Natural killer cell (primary cell): ENCODE measurements at regions not wholly inside any gene's neighbourhood (a gene's known extent, or its start where the extent isn't known, plus 50 kb on each side); places are given as distances from the start of the nearest gene placed in this dataset.

Experiments used
- ATAC-seq, 3 donors: fragments of 150-1000 bp in 2 of 3; fragments of 200-7000 bp in 1 of 3; cut with Tn5 transposase; 1 replicate in 1 of 3; 2 replicates in 2 of 3; pipeline ENCODE4 v1.10.0; 2021; ENCODE audit warnings: mild to moderate bottlenecking in 2 of 3, moderate library complexity in 2 of 3
- DNase-seq, 2 donors: peaks; one replicate each; pipeline versions ENCODE4 v3.0.0 to v3.0.0-alpha.2; 2013 to 2021; ENCODE audit warnings: mixed read lengths in 1 of 2
- H3K27ac ChIP-seq: one replicate; pipeline ENCODE4 v1.5.1; 2013; ENCODE audit warnings: mild to moderate bottlenecking, low read length
- H3K27me3 ChIP-seq: one replicate; pipeline ENCODE4 v1.6.1; 2013; ENCODE audit warnings: low read length; ENCODE audit not compliant: control insufficient read depth, insufficient read depth
- H3K36me3 ChIP-seq: one replicate; pipeline ENCODE4 v1.6.1; 2013; ENCODE audit warnings: low read length; ENCODE audit not compliant: control insufficient read depth, insufficient read depth
- H3K4me1 ChIP-seq: one replicate; pipeline ENCODE4 v1.6.1; 2013; ENCODE audit warnings: low read length; ENCODE audit not compliant: control insufficient read depth, insufficient read depth
- H3K4me3 ChIP-seq: one replicate; pipeline ENCODE4 v1.5.1; 2013; ENCODE audit warnings: low read length
- H3K9me3 ChIP-seq: one replicate; pipeline ENCODE4 v1.6.1; 2013; ENCODE audit warnings: low read length; ENCODE audit not compliant: control insufficient read depth, insufficient read depth
- H3K27ac Mint-ChIP-seq, 2 donors: one replicate each; pipeline ENCODE4 v1.8.0; 2022; ENCODE audit warnings: mild to moderate bottlenecking in 2 of 2, mixed read lengths in 2 of 2, moderate library complexity in 1 of 2
- H3K27me3 Mint-ChIP-seq, 2 donors: one replicate each; pipeline ENCODE4 v1.8.0; 2022; ENCODE audit warnings: low read depth in 2 of 2, mixed read lengths in 2 of 2
- H3K36me3 Mint-ChIP-seq: one replicate; pipeline ENCODE4 v1.8.0; 2022; ENCODE audit warnings: mixed read lengths
- H3K4me1 Mint-ChIP-seq, 2 donors: one replicate each; pipeline ENCODE4 v1.8.0; 2022; ENCODE audit warnings: mixed read lengths in 2 of 2
- H3K4me3 Mint-ChIP-seq: one replicate; pipeline ENCODE4 v1.8.0; 2022; ENCODE audit warnings: mild to moderate bottlenecking, moderate library complexity, mixed read lengths
- H3K9me3 Mint-ChIP-seq, 2 donors: one replicate each; pipeline ENCODE4 v1.8.0; 2022; ENCODE audit warnings: mixed read lengths in 2 of 2
- WGBS: methylation state at CpG from one replicate; pipeline ENCODE4 v1.1.7; 2013; ENCODE audit warnings: missing lambda C conversion rate; ENCODE audit not compliant: insufficient coverage; 5-methylcytosine and 5-hydroxymethylcytosine counted together
- intact Hi-C: fragments of 100-400 bp; cut with micrococcal nuclease; formaldehyde crosslinking; loops from one replicate; pipeline ENCODE4 v1.14.2; 2022
- TF ChIP-seq, protein P1 (sequence below): fragments of 200-600 bp; IDR thresholded peaks from one replicate; pipeline ENCODE4 v1.8.0; 2022; ENCODE audit warnings: antibody characterized with exemption

DNA sequence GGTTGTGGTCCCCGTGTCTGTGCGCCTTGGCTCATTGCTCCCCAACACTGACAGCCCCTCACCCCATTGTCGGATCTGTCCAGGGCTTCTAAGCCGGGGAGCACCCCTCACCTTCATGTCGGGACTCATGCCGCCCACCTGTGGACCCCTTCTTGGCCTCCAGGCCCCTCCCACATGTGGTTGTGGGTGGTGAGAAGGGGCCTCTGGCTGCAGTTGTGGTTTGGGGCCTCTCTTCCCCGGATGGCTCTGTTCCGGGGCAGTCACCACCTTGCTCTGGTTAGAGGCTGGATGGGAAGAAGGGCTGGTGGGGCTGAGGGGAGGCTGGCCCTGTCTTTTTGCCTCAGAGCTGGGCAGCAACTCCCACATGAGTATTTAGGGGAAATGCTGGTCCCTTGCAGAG is 158.6 kb upstream of the C1orf174 start:
- no peak overlapping the region for H3K4me3 Mint-ChIP-seq
- H3K27ac Mint-ChIP-seq: no peak overlapping the region
- Histone ChIP-seq H3K27me3 (no peaks in the 10 kb centered on the region), H3K27ac (no peak overlapping the region), H3K9me3 (no peaks in the 10 kb centered on the region), H3K4me1 (no peaks in the 10 kb centered on the region), H3K36me3 (no peaks in the 10 kb centered on the region), H3K4me3 (no peak overlapping the region)
- no peaks in the 10 kb centered on the region for H3K36me3 Mint-ChIP-seq
- no peaks in the 10 kb centered on the region for H3K4me1 Mint-ChIP-seq
- no peaks in the 10 kb centered on the region for H3K9me3 Mint-ChIP-seq
- 56% methylated on average over 5 of the region's 8 CpGs for WGBS
- no peaks in the 10 kb centered on the region for H3K27me3 Mint-ChIP-seq
- TF ChIP-seq, protein P1, sequence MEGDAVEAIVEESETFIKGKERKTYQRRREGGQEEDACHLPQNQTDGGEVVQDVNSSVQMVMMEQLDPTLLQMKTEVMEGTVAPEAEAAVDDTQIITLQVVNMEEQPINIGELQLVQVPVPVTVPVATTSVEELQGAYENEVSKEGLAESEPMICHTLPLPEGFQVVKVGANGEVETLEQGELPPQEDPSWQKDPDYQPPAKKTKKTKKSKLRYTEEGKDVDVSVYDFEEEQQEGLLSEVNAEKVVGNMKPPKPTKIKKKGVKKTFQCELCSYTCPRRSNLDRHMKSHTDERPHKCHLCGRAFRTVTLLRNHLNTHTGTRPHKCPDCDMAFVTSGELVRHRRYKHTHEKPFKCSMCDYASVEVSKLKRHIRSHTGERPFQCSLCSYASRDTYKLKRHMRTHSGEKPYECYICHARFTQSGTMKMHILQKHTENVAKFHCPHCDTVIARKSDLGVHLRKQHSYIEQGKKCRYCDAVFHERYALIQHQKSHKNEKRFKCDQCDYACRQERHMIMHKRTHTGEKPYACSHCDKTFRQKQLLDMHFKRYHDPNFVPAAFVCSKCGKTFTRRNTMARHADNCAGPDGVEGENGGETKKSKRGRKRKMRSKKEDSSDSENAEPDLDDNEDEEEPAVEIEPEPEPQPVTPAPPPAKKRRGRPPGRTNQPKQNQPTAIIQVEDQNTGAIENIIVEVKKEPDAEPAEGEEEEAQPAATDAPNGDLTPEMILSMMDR: no peak
- ATAC-seq: no peak
- no peak for DNase-seq
- intact Hi-C loops: no loop called here

DNA sequence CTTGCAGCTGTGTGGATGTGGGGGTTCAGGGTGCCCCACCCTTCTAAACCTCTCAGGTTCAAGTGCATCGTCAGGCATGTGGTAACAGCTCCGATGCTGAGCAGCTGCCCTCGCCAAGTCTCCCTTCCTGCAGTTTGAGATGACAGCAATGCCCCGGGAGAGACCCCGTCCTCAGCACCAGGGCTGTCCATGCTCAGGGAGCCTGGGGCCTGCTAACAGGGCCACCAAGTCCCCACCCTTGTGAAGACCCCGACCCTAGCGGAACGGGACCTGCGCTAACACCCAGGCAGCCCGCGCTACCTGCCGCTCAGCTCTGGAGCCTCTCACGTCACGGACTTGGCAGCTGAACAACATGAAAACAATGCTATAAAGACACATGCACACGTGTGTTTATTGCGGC is 159.2 kb upstream of the C1orf174 start:
- Histone ChIP-seq H3K4me1 (no peaks in the 10 kb centered on the region), H3K27ac (no peak overlapping the region), H3K27me3 (no peaks in the 10 kb centered on the region), H3K36me3 (no peaks in the 10 kb centered on the region), H3K9me3 (no peaks in the 10 kb centered on the region), H3K4me3 (no peak overlapping the region)
- Mint-ChIP-seq H3K9me3 (no peaks in the 10 kb centered on the region), H3K4me1 (no peaks in the 10 kb centered on the region), H3K4me3 (no peak overlapping the region), H3K27me3 (no peaks in the 10 kb centered on the region), H3K36me3 (no peaks in the 10 kb centered on the region), H3K27ac (no peak overlapping the region)
- WGBS: 83% methylated on average over 14 of the region's 16 CpGs
- ATAC-seq (no peak), DNase-seq (no peak)
- intact Hi-C loops: no loop called here
- TF ChIP-seq, protein P1: no peak

DNA sequence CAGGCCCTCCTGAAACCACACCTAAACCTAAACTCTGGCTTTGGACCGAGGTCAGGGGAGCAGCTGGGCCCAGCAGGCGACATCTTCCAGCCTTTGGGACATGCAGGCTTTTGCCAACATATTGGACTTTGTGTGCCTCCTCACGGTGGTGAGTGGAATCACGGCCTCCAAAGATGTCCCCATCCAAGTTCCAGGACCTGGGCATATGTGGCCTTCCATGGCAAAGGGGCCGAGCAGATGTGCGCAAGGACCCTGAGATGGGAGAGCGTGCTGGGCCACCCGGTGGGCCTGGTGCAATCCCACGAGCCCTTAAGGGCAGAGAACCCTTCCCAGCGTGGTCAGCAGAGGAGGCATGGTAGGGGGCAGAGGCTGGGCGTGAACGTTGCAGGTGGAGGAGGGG is 160.8 kb upstream of the C1orf174 start:
- H3K27me3 ChIP-seq: no peaks in the 10 kb centered on the region
- H3K9me3 ChIP-seq: no peaks in the 10 kb centered on the region
- Mint-ChIP-seq H3K4me3 (no peak overlapping the region), H3K27me3 (no peaks in the 10 kb centered on the region), H3K4me1 (no peaks in the 10 kb centered on the region), H3K27ac (no peak overlapping the region), H3K9me3 (no peaks in the 10 kb centered on the region), H3K36me3 (no peaks in the 10 kb centered on the region)
- 72% methylated on average over 12 of the region's 12 CpGs for WGBS
- no peak for ATAC-seq
- H3K36me3 ChIP-seq: no peaks in the 10 kb centered on the region
- intact Hi-C loops: no loop called here
- H3K4me1 ChIP-seq: no peaks in the 10 kb centered on the region
- no peak overlapping the region for H3K4me3 ChIP-seq
- TF ChIP-seq, protein P1: no peak
- no peak overlapping the region for H3K27ac ChIP-seq
- DNase-seq: no peak

DNA sequence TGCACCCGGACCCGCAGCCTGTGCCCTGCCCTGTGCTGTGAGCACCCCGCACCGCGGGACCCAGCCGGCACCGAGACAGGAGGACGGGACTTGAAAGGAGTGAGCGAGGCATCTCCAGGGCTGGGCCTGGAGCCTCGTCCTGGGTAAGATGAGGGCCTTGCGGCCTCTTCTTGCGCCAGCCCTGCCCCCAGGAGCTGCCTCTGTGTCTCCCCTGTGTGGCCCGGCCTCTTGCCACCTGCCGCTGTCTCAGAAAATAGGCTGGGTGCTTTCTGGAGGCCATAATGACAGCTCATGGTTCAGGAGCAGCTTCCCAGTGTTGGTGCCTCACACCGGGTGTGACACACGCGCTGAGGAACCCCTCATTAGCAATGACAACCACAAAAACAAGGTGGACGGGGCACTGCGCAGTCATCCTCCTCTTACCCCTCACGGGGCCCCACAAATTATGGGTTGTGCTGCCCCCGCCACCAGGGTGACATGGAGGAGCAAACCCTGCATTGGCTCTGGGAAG is 161.5 kb upstream of the C1orf174 start:
- no peaks in the 10 kb centered on the region for H3K4me1 ChIP-seq
- intact Hi-C loops: no loop called here
- Mint-ChIP-seq H3K27me3 (no peaks in the 10 kb centered on the region), H3K4me1 (no peaks in the 10 kb centered on the region), H3K27ac (no peak overlapping the region), H3K4me3 (no peak overlapping the region), H3K9me3 (no peaks in the 10 kb centered on the region), H3K36me3 (no peaks in the 10 kb centered on the region)
- ATAC-seq (no peak), DNase-seq (no peak)
- no peak overlapping the region for H3K27ac ChIP-seq
- WGBS: 89% methylated on average over 21 of the region's 21 CpGs
- TF ChIP-seq, protein P1: no peak
- H3K27me3 ChIP-seq: no peaks in the 10 kb centered on the region
- H3K4me3 ChIP-seq: no peak overlapping the region
- H3K36me3 ChIP-seq: no peaks in the 10 kb centered on the region
- H3K9me3 ChIP-seq: no peaks in the 10 kb centered on the region
